Right lobe of liver (tissue), 6 donors: ENCODE measurements at regions not wholly inside any gene's neighbourhood (a gene's known extent, or its start where the extent isn't known, plus 50 kb on each side); places are given as distances from the start of the nearest gene placed in this dataset.

ENCODE experiments used
- ATAC-seq, 4 donors: fragments of 200-7000 bp; cut with Tn5 transposase; one replicate each; pipeline ENCODE4 v1.9.1; 2020; ENCODE audit warnings: mild to moderate bottlenecking in 4 of 4, moderate library complexity in 4 of 4
- DNase-seq, 3 donors: peaks; one replicate each; pipeline ENCODE4 v3.0.0-alpha.2; 2020
- H3K27ac ChIP-seq, 3 donors: fragments of 200-600 bp; one replicate each; pipeline ENCODE4 v1.8.0; 2022
- H3K27me3 ChIP-seq, 2 donors: fragments of 200-600 bp; one replicate each; pipeline ENCODE4 v1.8.0; 2022
- H3K36me3 ChIP-seq, 4 donors: fragments of 200-600 bp; sonication (generic) in 1 of 4; one replicate each; pipeline versions ENCODE4 v1.5.1 to v1.8.0; 2017 to 2022; ENCODE audit warnings: control low read depth in 1 of 4
- H3K4me1 ChIP-seq, 4 donors: fragments of 200-600 bp; sonication (generic) in 1 of 4; one replicate each; pipeline versions ENCODE4 v1.5.1 to v1.8.0; 2017 to 2022; ENCODE audit warnings: control low read depth in 1 of 4
- H3K4me3 ChIP-seq, 3 donors: fragments of 200-600 bp; one replicate each; pipeline ENCODE4 v1.8.0; 2022
- H3K9me3 ChIP-seq, 4 donors: fragments of 200-600 bp; sonication (generic) in 1 of 4; one replicate each; pipeline versions ENCODE4 v1.5.1 to v1.8.0; 2017 to 2022; ENCODE audit warnings: control low read depth in 1 of 4
- POLR2A ChIP-seq: fragments of 450-650 bp; IDR thresholded peaks from one replicate; pipeline ENCODE4 v1.6.1; 2017; ENCODE audit warnings: antibody characterized with exemption, mild to moderate bottlenecking
- WGBS: methylation state at CpG from one replicate; pipeline ENCODE4 v1.1.6; 2018; ENCODE audit warnings: low coverage, low lambda C conversion rate; ENCODE audit not compliant: insufficient coverage; ENCODE audit errors: missing lambda C conversion rate; 5-methylcytosine and 5-hydroxymethylcytosine counted together
- intact Hi-C, 2 donors: fragments of 100-400 bp; cut with DNase I; formaldehyde crosslinking; loops; one replicate each; pipeline versions ENCODE4 v1.11.2 to v1.14.1; 2022
- TF ChIP-seq, protein P1 (sequence below), 4 donors: fragments of 200-600 bp in 3 of 4; fragments of 450-650 bp in 1 of 4; IDR thresholded peaks; one replicate each; pipeline versions ENCODE4 v1.5.1 to v1.8.0; 2016 to 2022; ENCODE audit warnings: antibody characterized with exemption in 4 of 4, mild to moderate bottlenecking in 2 of 4
- donor health status: DM: no; HTN: yes; CAD: no.
- donor health status: DM: no; HTN: no; CAD: no.
- donor health status: DM: no; HTN: no; CAD: no.
- donor health status: DM: no; HTN: yes; CAD: no.
- donor health status: DM: no; HTN: yes; CAD: no.

DNA sequence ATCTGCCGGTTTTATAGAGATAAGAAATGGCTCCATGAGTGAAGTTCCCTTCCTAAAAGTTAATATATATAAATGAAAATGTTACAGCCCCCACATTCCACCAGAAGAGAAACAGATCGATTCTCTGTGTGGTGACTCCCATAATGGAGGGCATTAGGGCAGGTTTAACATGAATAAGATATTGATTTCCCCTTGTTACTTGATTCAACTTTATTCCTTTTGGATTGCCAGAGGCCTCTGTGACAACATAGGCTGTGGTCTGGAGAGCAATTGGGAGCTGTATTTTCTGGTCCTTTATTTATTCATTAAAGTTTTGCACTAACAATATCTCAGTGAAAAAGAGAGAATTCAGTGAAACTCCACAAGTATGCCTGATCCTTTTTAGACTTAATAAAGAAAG, 125.2 kb upstream of the CCDC196 start:
- 12% methylated on average over 2 of the region's 2 CpGs for WGBS
- no peak for DNase-seq
- H3K27me3 ChIP-seq: no peaks in the 10 kb centered on the region
- H3K4me3 ChIP-seq: no peak overlapping the region
- no peak overlapping the region for H3K27ac ChIP-seq
- no peak for TF ChIP-seq POLR2A
- TF ChIP-seq, protein P1, sequence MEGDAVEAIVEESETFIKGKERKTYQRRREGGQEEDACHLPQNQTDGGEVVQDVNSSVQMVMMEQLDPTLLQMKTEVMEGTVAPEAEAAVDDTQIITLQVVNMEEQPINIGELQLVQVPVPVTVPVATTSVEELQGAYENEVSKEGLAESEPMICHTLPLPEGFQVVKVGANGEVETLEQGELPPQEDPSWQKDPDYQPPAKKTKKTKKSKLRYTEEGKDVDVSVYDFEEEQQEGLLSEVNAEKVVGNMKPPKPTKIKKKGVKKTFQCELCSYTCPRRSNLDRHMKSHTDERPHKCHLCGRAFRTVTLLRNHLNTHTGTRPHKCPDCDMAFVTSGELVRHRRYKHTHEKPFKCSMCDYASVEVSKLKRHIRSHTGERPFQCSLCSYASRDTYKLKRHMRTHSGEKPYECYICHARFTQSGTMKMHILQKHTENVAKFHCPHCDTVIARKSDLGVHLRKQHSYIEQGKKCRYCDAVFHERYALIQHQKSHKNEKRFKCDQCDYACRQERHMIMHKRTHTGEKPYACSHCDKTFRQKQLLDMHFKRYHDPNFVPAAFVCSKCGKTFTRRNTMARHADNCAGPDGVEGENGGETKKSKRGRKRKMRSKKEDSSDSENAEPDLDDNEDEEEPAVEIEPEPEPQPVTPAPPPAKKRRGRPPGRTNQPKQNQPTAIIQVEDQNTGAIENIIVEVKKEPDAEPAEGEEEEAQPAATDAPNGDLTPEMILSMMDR (IDR thresholded peaks at IDR 0.05): no peak
- intact Hi-C loops: no loop called here
- peak; percentile 53 to 82 (median 74) for ATAC-seq
- H3K36me3 ChIP-seq: no peaks in the 10 kb centered on the region
- peaks cover 0 to 6% (median 0%) of the 10 kb centered on the region in 4 donors for H3K4me1 ChIP-seq
- no peaks in the 10 kb centered on the region for H3K9me3 ChIP-seq

- intact Hi-C loops: no loop called here
- 95% methylated on average over 4 of the region's 4 CpGs for WGBS
- DNase-seq (no peak), ATAC-seq (no peak)
- TF ChIP-seq POLR2A: no peak
- TF ChIP-seq, protein P1 (IDR thresholded peaks at IDR 0.05): no peak
- H3K36me3 ChIP-seq: no peaks in the 10 kb centered on the region
- H3K4me1 ChIP-seq: peaks cover 0 to 6% (median 0%) of the 10 kb centered on the region in 4 donors
- H3K9me3 ChIP-seq: no peaks in the 10 kb centered on the region
- H3K4me3 ChIP-seq: no peak overlapping the region
- no peak overlapping the region for H3K27ac ChIP-seq
- no peaks in the 10 kb centered on the region for H3K27me3 ChIP-seq
Observed at GRCh38 chr14:66365388-66365787, 120.8 kb upstream of the CCDC196 start.

DNA sequence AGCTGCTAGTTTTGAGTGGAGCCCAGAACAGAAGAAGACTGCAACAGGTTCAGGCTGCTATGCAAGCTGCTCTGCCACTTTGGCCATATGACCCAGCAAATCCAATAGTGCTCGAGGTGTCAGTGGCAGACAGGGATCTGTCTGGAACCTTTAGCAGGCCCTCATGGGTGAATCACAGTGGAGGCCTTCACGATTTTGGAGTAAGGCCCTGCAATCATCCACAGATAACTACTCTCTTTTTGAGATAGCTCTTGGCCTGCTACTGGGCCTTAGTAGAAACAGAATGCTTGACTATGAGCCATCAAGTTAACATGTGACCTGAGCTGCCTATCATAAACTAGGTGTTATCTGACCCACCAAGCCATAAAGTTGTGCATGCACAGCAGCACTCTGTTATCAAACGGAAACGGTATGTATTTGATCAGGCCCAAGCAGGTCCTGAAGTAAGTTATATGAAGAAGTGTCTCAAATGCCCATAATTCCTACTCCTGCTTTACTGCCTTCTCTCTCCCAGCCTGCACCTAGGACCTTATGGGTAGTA, 116.9 kb upstream of the CCDC196 start:
- H3K4me3 ChIP-seq: no peak overlapping the region

DNA sequence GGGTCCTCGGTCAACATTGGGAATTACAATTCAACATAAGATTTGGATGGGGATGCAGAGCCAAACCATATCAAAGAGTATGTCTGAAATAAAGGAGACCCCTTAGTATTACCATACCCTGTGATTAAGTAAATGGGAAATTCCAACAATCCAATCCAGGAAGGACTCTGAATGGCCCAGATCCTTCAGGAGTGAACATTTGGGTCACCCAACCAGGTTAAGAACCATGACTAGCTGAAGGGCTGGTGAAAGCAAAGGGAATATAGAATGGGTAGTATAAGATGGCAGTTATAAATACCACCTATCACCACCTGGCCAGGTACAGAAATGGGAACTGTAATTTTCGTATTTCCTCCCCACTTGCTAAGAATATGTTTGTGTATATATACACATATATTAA, 114.4 kb upstream of the CCDC196 start:
- 69% methylated on average over 2 of the region's 2 CpGs for WGBS
- Histone ChIP-seq H3K36me3 (no peaks in the 10 kb centered on the region), H3K27me3 (no peaks in the 10 kb centered on the region), H3K27ac (no peak overlapping the region), H3K4me3 (no peak overlapping the region), H3K4me1 (no peaks in the 10 kb centered on the region), H3K9me3 (no peaks in the 10 kb centered on the region)
- intact Hi-C loops: no loop called here
- DNase-seq: no peak
- TF ChIP-seq, protein P1 (IDR thresholded peaks at IDR 0.05): no peak
- TF ChIP-seq POLR2A: no peak
- no peak for ATAC-seq

More for the DNA sequence above, 116.9 kb upstream of the CCDC196 start:
- Histone ChIP-seq H3K27me3 (no peaks in the 10 kb centered on the region), H3K4me1 (no peaks in the 10 kb centered on the region), H3K36me3 (no peaks in the 10 kb centered on the region), H3K9me3 (no peaks in the 10 kb centered on the region), H3K27ac (no peak overlapping the region)
- TF ChIP-seq, protein P1 (IDR thresholded peaks at IDR 0.05): no peak
- TF ChIP-seq POLR2A: no peak
- WGBS: 72% methylated on average over 4 of the region's 4 CpGs
- no peak for ATAC-seq
- intact Hi-C loops: no loop called here
- DNase-seq: no peak
